ENCODE measurements at regions not wholly inside any gene's neighbourhood (a gene's known extent, or its start where the extent isn't known, plus 50 kb on each side); places are given as distances from the start of the nearest gene placed in this dataset.

DNA sequence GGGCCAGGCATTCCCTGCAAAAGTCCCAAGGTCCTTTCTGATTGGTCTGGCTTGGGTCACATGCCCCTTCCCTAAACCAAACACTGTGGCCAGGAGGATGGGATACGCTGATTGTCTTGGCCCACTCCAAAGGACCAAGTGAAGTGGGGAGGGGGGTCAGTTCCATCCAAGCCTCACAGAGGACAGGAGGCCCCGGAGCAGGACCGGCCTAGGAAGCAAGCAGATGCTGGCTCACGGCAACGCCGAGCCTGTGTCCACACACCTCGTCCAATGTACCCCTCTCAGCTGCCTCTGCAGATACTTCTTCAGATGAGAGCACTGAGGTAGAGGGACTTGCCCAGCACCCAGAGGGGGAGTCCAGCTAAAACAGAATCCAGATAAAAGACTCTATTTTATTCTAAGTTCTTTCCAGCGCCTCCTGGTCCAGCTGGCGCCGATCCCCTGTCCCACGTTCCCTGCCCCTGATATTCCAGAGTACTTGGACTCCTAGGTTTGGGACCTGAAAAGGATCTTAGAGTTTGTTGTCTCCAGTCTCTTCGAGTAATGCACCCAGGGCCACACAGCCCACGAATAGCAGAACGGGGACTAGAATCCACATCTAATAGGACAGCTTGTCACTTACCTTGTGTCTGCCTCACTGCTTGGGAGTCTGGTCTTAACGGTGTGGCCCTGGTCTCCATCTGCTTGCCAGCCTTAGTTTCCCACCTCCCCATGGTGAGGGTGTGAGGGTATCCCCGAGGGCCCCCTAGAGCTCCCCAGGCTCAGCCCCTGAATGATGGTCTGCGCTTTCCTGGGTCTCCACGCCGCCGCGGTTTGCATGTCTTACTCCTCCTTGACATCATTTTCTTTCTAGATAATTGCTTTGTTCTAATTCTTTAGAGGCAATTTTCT lies 72.4 kb upstream of the UNC5A start:
- TF ChIP-seq, protein P1, sequence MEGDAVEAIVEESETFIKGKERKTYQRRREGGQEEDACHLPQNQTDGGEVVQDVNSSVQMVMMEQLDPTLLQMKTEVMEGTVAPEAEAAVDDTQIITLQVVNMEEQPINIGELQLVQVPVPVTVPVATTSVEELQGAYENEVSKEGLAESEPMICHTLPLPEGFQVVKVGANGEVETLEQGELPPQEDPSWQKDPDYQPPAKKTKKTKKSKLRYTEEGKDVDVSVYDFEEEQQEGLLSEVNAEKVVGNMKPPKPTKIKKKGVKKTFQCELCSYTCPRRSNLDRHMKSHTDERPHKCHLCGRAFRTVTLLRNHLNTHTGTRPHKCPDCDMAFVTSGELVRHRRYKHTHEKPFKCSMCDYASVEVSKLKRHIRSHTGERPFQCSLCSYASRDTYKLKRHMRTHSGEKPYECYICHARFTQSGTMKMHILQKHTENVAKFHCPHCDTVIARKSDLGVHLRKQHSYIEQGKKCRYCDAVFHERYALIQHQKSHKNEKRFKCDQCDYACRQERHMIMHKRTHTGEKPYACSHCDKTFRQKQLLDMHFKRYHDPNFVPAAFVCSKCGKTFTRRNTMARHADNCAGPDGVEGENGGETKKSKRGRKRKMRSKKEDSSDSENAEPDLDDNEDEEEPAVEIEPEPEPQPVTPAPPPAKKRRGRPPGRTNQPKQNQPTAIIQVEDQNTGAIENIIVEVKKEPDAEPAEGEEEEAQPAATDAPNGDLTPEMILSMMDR (conservative IDR thresholded peaks at IDR 0.05): no peak
- TF ChIP-seq EZH2 (IDR thresholded peaks at IDR 0.05; ENCODE audit: low read depth): no peak
- no peaks in the 10 kb centered on the region for H3K9me3 ChIP-seq (ENCODE audit: insufficient read depth, low read depth)
- H3F3A ChIP-seq (ENCODE audit: insufficient read depth, low read depth): no peaks in the 10 kb centered on the region
- no peak overlapping the region for H3K27ac ChIP-seq
- BruUV-seq (replicated peaks): no TSS peak
- H3K9me2 ChIP-seq (ENCODE audit: insufficient read depth): no peaks in the 10 kb centered on the region
- H3K4me2 ChIP-seq: no peak overlapping the region
- H3K79me2 ChIP-seq (ENCODE audit: low read depth): no peaks in the 10 kb centered on the region
- intact Hi-C loops (cut with micrococcal nuclease; ENCODE audit: unreplicated experiment): no loop called here
- H3K36me3 ChIP-seq (ENCODE audit: low read depth): no peaks in the 10 kb centered on the region
- H4K20me1 ChIP-seq (ENCODE audit: insufficient read depth): no peaks in the 10 kb centered on the region
- H3K27me3 ChIP-seq (ENCODE audit: insufficient read depth, low read depth): peaks cover 28% of the 10 kb centered on the region
- ChIA-PET POLR2A (ENCODE audit: unreplicated experiment) (no interaction called here), CTCF (no interaction called here)
- H3K4me3 ChIP-seq: no peak overlapping the region
- H2AFZ ChIP-seq: no peak overlapping the region
- DNase-seq: no peak
- no peaks in the 10 kb centered on the region for H3K4me1 ChIP-seq (replicated peaks; ENCODE audit: insufficient read depth)

DNA sequence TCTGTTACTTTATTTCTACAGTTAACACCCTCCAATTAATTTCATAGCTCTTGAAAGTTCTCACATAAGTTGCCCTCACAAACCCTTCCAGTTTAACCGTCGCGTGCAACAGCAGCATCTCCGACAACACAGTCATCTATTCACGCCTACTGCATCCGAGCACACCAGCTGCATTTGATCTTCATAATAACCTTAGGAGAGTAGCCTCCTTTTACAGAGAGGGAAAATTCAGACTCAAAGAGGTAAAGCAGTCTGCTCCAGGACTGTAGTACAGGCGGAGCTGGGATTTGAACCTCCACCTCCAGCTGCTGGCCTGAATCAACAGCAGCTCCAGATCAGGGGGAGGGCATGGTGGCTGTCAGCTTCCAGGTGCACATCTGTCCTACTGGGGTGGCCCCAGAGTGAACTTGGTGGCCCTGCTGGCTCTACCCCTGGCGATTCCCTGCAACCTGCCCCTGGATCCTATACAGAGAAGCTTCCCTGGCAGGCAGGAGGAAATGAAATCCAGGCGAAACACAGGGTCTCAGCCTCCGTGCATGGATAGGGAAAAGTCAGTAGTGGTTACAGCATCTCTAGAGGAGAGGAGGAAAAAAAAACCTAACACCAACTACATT lies 71.6 kb upstream of the UNC5A start:
- BruUV-seq (replicated peaks): no TSS peak

DNA sequence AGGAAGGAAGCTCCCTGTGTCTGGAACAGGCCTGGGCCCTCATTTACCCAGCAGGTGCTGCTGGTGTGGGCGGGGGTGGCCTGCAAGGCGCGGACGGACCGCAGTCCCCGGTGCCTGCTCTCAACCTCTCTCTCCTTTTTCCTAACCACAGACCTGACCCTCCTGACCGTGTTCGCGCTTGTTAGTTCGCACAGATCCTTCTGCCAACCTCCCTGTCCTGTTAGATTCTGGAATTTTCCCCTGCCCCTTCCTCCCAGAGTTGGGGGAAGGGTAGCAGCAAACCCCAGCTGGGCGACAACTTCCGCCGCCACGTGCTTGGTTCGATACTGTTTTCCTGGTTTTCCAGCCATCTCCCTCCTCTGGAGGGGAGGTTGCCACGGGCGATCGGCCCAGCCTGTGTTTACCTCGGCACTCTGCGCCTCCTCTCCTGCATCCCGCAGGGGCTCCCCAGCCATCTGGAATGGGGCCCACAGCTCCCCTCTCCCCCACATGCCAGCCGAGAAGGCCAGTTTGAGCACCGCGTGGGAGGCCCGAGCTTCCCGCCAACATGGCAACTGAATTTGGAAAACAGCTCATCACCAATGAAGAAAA lies 70.8 kb upstream of the UNC5A start:
- Histone ChIP-seq H3K27ac (no peak overlapping the region), H4K20me1 (ENCODE audit: insufficient read depth) (no peaks in the 10 kb centered on the region), H3K4me3 (no peak overlapping the region), H3K27me3 (ENCODE audit: insufficient read depth, low read depth) (peaks cover 18% of the 10 kb centered on the region), H3K4me2 (no peak overlapping the region), H3K9me2 (ENCODE audit: insufficient read depth) (no peaks in the 10 kb centered on the region), H3K36me3 (ENCODE audit: low read depth) (no peaks in the 10 kb centered on the region), H2AFZ (no peak overlapping the region), H3K79me2 (ENCODE audit: low read depth) (no peaks in the 10 kb centered on the region), H3K4me1 (replicated peaks; ENCODE audit: insufficient read depth) (no peaks in the 10 kb centered on the region), H3K9me3 (ENCODE audit: insufficient read depth, low read depth) (no peaks in the 10 kb centered on the region), H3F3A (ENCODE audit: insufficient read depth, low read depth) (no peaks in the 10 kb centered on the region)
- BruUV-seq (replicated peaks): no TSS peak
- CTCF ChIA-PET: no interaction called here
- intact Hi-C loops (cut with micrococcal nuclease; ENCODE audit: unreplicated experiment): no loop called here
- no peak for DNase-seq
- POLR2A ChIA-PET (ENCODE audit: unreplicated experiment): no interaction called here
- TF ChIP-seq, protein P1 (conservative IDR thresholded peaks at IDR 0.05): no peak
- TF ChIP-seq EZH2 (IDR thresholded peaks at IDR 0.05; ENCODE audit: low read depth): no peak

More for the DNA sequence above, 71.6 kb upstream of the UNC5A start:
- Histone ChIP-seq H4K20me1 (ENCODE audit: insufficient read depth) (no peaks in the 10 kb centered on the region), H3F3A (ENCODE audit: insufficient read depth, low read depth) (no peaks in the 10 kb centered on the region), H3K9me3 (ENCODE audit: insufficient read depth, low read depth) (no peaks in the 10 kb centered on the region), H3K79me2 (ENCODE audit: low read depth) (no peaks in the 10 kb centered on the region), H3K4me2 (no peak overlapping the region), H3K9me2 (ENCODE audit: insufficient read depth) (no peaks in the 10 kb centered on the region), H3K27ac (no peak overlapping the region), H3K4me1 (replicated peaks; ENCODE audit: insufficient read depth) (no peaks in the 10 kb centered on the region), H3K36me3 (ENCODE audit: low read depth) (no peaks in the 10 kb centered on the region), H3K27me3 (ENCODE audit: insufficient read depth, low read depth) (peaks cover 22% of the 10 kb centered on the region), H3K4me3 (no peak overlapping the region), H2AFZ (no peak overlapping the region)
- no peak for DNase-seq
- POLR2A ChIA-PET (ENCODE audit: unreplicated experiment): no interaction called here
- no peak for TF ChIP-seq EZH2 (IDR thresholded peaks at IDR 0.05; ENCODE audit: low read depth)
- TF ChIP-seq, protein P1 (conservative IDR thresholded peaks at IDR 0.05): no peak
- intact Hi-C loops (cut with micrococcal nuclease; ENCODE audit: unreplicated experiment): no loop called here
- CTCF ChIA-PET: no interaction called here
